ENCODE measurements at regions not wholly inside any gene's neighbourhood (a gene's known extent, or its start where the extent isn't known, plus 50 kb on each side); places are given as distances from the start of the nearest gene placed in this dataset.
"Not testable (repeated sequence)": the region's sequence is repeated elsewhere in the genome, so short reads cannot be mapped to it uniquely, and the experiment has no call there.

GRCh38 chr7:82507365-82507975 lies 63.9 kb upstream of the CACNA2D1 start:
- Histone ChIP-seq H3K4me3 (no peak overlapping the region), H3K27ac (no peak overlapping the region), H3K4me1 (replicated peaks in 1 of 2) (no peaks in the 10 kb centered on the region)
- WGBS, 10 experiments: 40 to 72% (median 50%) methylated on average over 1 to 4 of the region's 13 CpGs; no CpG with 5 or more reads in 6 of the 10 experiments
- in situ Hi-C loops (cut with MboI; ENCODE audit: low pct_unique_long_range_greater_than_20kb in 2 of 9, low sequenced_read_pairs in 9 of 9, unreplicated experiment in 9 of 9): no loop called here
- no peak for ATAC-seq (replicated peaks in 6 of 8)

- in situ Hi-C loops (cut with MboI; ENCODE audit: low pct_unique_long_range_greater_than_20kb in 2 of 9, low sequenced_read_pairs in 9 of 9, unreplicated experiment in 9 of 9): no loop called here
- H3K4me1 ChIP-seq (replicated peaks in 1 of 2): no peaks in the 10 kb centered on the region
- peak in 2 of 8 experiments; percentile 76 to 91 for ATAC-seq (replicated peaks in 6 of 8)
- 25 to 100% (median 96%) methylated on average over 1 to 5 of the region's 15 CpGs; no CpG with 5 or more reads in 6 of the 10 experiments for WGBS, 10 experiments
- no peak overlapping the region for H3K27ac ChIP-seq
- no peak overlapping the region for H3K4me3 ChIP-seq
Observed at GRCh38 chr7:82506702-82507101, 63.1 kb upstream of the CACNA2D1 start.

- WGBS, 10 experiments: 47 to 100% (median 92%) methylated on average over 1 to 2 of the region's 2 CpGs; no CpG with 5 or more reads in 3 of the 10 experiments
- Histone ChIP-seq H3K4me3 (no peak overlapping the region), H3K27ac (no peak overlapping the region)
Observed at GRCh38 chr7:82506208-82506607, 62.6 kb upstream of the CACNA2D1 start.

GRCh38 chr7:82501346-82501745 lies 57.8 kb upstream of the CACNA2D1 start:
- in situ Hi-C loops (cut with MboI; ENCODE audit: low pct_unique_long_range_greater_than_20kb in 2 of 9, low sequenced_read_pairs in 9 of 9, unreplicated experiment in 9 of 9): no loop called here
- 20 to 100% (median 81%) methylated on average over 1 to 4 of the region's 4 CpGs for WGBS, 10 experiments
- no peak overlapping the region for H3K27ac ChIP-seq
- ATAC-seq (replicated peaks in 6 of 8): peak in 1 of 8 experiments; percentile 23
- no peak overlapping the region for H3K4me3 ChIP-seq
- no peaks in the 10 kb centered on the region for H3K4me1 ChIP-seq (replicated peaks in 1 of 2)

More at GRCh38 chr7:82506208-82506607, 62.6 kb upstream of the CACNA2D1 start:
- in situ Hi-C loops (cut with MboI; ENCODE audit: low pct_unique_long_range_greater_than_20kb in 2 of 9, low sequenced_read_pairs in 9 of 9, unreplicated experiment in 9 of 9): no loop called here
- no peak for ATAC-seq (replicated peaks in 6 of 8)
- H3K4me1 ChIP-seq (replicated peaks in 1 of 2): no peaks in the 10 kb centered on the region

DNA sequence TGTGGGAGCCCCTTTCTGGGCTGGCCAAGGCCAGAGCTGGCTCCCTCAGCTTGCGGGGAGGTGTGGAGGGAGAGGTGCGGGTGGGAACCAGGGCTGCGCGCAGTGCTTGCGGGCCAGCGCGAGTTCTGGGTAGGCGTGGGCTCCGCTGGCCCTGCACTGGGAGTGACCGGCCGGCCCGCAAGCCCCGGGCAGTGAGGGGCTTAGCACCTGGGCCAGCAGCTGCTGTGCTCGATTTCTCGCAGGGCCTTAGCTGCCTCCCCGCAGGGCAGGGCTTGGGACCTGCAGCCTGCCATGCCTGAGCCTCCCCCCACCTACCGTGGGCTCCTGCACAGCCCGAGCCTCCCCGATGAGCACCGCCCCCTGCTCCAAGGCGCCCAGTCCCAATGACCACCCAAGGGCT lies 56.0 kb upstream of the CACNA2D1 start:
- H3K27ac ChIP-seq; ATAC-seq (replicated peaks in 6 of 8); H3K4me1 ChIP-seq (replicated peaks in 1 of 2); H3K4me3 ChIP-seq: not testable (repeated sequence)
- in situ Hi-C loops (cut with MboI; ENCODE audit: low pct_unique_long_range_greater_than_20kb in 2 of 9, low sequenced_read_pairs in 9 of 9, unreplicated experiment in 9 of 9): loop anchor here in 2 of 9 experiments (25.0 kb wide), 2 partner anchors 238 to 462 kb away; no protein-coding TSS in a partner anchor
- 89 to 100% (median 100%) methylated on average over 1 to 10 of the region's 21 CpGs; no CpG with 5 or more reads in 6 of the 10 experiments for WGBS, 10 experiments

DNA sequence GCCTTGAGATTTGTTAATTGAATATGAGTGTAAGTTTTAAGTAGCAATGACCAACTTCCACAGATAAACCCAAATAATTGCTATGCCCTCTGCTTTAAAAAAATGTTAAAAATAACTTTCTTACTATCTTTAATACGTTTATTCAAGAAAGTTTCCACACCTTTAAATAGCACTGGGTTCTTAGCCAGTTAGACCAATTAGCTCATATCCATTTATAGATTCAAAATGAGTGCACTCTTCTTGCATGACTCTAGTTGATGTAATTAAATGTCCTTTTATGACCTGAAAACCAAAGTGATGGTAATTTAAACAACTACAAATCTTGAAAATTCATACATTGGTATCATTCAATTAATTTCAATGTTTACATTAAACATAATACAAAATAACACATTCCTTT lies 50.8 kb upstream of the CACNA2D1 start:
- no peak for ATAC-seq (replicated peaks in 6 of 8)
- in situ Hi-C loops (cut with MboI; ENCODE audit: low pct_unique_long_range_greater_than_20kb in 2 of 9, low sequenced_read_pairs in 9 of 9, unreplicated experiment in 9 of 9): loop anchor here in 2 of 9 experiments (25.0 kb wide), 2 partner anchors 243 to 457 kb away; no protein-coding TSS in a partner anchor
- Histone ChIP-seq H3K4me1 (replicated peaks in 1 of 2) (no peaks in the 10 kb centered on the region), H3K4me3 (no peak overlapping the region), H3K27ac (no peak overlapping the region)
- 0 to 67% (median 40%) methylated on average over 1 of the region's 1 CpG; no CpG with 5 or more reads in 1 of the 10 experiments for WGBS, 10 experiments
